ENCODE measurements at regions not wholly inside any gene's neighbourhood (a gene's known extent, or its start where the extent isn't known, plus 50 kb on each side); places are given as distances from the start of the nearest gene placed in this dataset.

DNA sequence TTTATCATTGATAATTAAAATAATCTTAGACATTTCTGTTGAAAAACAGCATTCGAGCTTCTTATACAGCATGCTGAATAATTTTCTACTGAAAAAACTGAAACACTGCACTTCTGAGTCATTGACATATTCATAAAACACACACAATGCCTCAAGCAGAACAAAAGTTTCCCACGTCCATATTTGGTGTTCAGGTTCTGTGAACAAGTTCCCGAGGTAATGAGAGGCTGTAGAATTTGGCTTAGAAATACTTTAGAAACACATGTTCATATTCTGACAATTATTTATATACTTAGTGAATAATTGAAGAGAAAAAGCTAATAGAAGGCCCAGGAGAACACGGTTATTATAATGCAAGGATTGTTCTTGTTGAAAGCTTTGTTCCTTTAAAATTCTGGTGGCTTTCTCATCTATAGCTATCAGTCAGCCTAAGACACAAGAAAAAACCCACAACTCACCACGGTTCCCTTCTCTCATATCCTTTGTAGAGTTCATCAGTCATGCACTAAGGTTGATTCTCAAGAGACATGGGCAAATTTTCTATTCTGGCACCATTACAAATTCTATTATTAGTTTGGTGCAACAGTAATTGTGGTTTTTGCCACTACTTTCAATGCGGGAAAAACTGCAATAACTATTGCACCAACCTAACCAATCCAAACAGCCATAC is 194.4 kb downstream of the TMX3 start:
- TF ChIP-seq, protein P1, sequence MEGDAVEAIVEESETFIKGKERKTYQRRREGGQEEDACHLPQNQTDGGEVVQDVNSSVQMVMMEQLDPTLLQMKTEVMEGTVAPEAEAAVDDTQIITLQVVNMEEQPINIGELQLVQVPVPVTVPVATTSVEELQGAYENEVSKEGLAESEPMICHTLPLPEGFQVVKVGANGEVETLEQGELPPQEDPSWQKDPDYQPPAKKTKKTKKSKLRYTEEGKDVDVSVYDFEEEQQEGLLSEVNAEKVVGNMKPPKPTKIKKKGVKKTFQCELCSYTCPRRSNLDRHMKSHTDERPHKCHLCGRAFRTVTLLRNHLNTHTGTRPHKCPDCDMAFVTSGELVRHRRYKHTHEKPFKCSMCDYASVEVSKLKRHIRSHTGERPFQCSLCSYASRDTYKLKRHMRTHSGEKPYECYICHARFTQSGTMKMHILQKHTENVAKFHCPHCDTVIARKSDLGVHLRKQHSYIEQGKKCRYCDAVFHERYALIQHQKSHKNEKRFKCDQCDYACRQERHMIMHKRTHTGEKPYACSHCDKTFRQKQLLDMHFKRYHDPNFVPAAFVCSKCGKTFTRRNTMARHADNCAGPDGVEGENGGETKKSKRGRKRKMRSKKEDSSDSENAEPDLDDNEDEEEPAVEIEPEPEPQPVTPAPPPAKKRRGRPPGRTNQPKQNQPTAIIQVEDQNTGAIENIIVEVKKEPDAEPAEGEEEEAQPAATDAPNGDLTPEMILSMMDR (IDR thresholded peaks at IDR 0.05; ENCODE audit: low read depth, low read length): no peak
- no peak for TF ChIP-seq EZH2phosphoT487 (IDR thresholded peaks at IDR 0.05; ENCODE audit: low read depth)

Measured in OCI-LY3 (cell line).